Mucosa of descending colon (tissue), 3 donors: ENCODE measurements at regions not wholly inside any gene's neighbourhood (a gene's known extent, or its start where the extent isn't known, plus 50 kb on each side); places are given as distances from the start of the nearest gene placed in this dataset.
A peak's percentile ranks its signal among the peaks of the same experiment; 100 is the strongest.
"Not testable (repeated sequence)": the region's sequence is repeated elsewhere in the genome, so short reads cannot be mapped to it uniquely, and the experiment has no call there.

Experiments used
- ATAC-seq: fragments of 200-7000 bp; cut with Tn5 transposase; one replicate; pipeline ENCODE4 v1.9.1; 2020; ENCODE audit warnings: mild to moderate bottlenecking, moderate library complexity
- DNase-seq, 3 donors: peaks; one replicate each; pipeline ENCODE4 v3.0.0-alpha.2; 2020
- H3K36me3 ChIP-seq: fragments of 200-600 bp; one replicate; pipeline ENCODE4 v1.8.0; 2021; ENCODE audit warnings: low read depth, mild to moderate bottlenecking
- H3K4me1 ChIP-seq: fragments of 200-600 bp; one replicate; pipeline ENCODE4 v1.8.0; 2021; ENCODE audit warnings: low read depth, mild to moderate bottlenecking
- H3K4me3 ChIP-seq: fragments of 200-600 bp; one replicate; pipeline ENCODE4 v1.8.0; 2021; ENCODE audit warnings: mild to moderate bottlenecking
- H3K9me3 ChIP-seq: fragments of 200-600 bp; one replicate; pipeline ENCODE4 v1.8.0; 2021; ENCODE audit warnings: mild to moderate bottlenecking
- intact Hi-C, 2 donors: fragments of 100-400 bp; cut with DNase I in 1 of 2; cut with micrococcal nuclease in 1 of 2; formaldehyde crosslinking; loops; one replicate each; pipeline versions ENCODE4 v1.11.0 to v1.11.1; 2022; cut with DNase I, micrococcal nuclease
- TF ChIP-seq, protein P1 (sequence below): fragments of 200-600 bp; IDR thresholded peaks from one replicate; pipeline ENCODE4 v1.8.0; 2022; ENCODE audit warnings: antibody characterized with exemption, mild to moderate bottlenecking
- donor health status: DM: no; HTN: no; CAD: no; lungs with moderate emphysema.
- donor health status: DM: no; HTN: no; CAD: no.
- donor health status: DM: no; HTN: yes; CAD: no.

DNA sequence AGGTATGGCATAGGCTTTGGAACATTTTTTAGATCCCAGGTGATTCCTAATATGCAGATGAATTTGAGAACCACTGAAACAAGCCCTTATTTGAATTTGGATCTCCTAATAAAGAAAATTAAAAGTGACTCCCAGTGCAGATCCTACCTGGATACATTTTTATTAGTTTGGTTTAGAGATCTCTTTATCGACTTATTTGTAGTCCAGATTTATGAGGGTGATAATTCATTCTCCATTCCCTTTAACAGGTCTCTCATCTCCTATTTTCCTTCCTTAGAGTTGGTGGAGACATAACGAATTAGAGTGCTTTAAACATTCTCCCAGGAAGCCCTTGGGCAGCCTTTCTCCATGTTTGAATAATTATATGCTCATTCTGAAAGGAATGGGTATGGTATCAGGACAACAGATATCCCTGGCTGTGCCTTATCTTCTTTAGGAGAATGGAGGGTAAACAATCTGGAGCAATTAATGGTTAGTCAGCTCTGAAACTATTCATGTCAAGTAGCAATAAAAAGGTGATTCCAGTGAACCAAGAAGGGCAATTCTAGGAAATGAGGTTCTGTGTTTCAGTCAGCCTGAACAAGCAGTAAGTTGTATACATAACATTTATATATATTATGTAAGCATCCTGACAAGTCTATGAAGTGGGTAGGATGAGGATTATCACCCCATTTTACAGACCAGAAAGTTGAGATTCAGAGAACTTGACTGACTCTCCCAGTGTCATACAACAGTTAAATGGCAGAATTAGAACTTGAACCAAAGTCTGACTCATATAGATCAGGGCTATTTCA, 53.9 kb upstream of the RCE1 start:
- H3K4me1 ChIP-seq: no peaks in the 10 kb centered on the region
- DNase-seq (no peak), ATAC-seq (peak; percentile 90)
- no peaks in the 10 kb centered on the region for H3K9me3 ChIP-seq
- TF ChIP-seq, protein P1, sequence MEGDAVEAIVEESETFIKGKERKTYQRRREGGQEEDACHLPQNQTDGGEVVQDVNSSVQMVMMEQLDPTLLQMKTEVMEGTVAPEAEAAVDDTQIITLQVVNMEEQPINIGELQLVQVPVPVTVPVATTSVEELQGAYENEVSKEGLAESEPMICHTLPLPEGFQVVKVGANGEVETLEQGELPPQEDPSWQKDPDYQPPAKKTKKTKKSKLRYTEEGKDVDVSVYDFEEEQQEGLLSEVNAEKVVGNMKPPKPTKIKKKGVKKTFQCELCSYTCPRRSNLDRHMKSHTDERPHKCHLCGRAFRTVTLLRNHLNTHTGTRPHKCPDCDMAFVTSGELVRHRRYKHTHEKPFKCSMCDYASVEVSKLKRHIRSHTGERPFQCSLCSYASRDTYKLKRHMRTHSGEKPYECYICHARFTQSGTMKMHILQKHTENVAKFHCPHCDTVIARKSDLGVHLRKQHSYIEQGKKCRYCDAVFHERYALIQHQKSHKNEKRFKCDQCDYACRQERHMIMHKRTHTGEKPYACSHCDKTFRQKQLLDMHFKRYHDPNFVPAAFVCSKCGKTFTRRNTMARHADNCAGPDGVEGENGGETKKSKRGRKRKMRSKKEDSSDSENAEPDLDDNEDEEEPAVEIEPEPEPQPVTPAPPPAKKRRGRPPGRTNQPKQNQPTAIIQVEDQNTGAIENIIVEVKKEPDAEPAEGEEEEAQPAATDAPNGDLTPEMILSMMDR: no peak
- H3K4me3 ChIP-seq: no peak overlapping the region
- no peaks in the 10 kb centered on the region for H3K36me3 ChIP-seq
- intact Hi-C loops: no loop called here

DNA sequence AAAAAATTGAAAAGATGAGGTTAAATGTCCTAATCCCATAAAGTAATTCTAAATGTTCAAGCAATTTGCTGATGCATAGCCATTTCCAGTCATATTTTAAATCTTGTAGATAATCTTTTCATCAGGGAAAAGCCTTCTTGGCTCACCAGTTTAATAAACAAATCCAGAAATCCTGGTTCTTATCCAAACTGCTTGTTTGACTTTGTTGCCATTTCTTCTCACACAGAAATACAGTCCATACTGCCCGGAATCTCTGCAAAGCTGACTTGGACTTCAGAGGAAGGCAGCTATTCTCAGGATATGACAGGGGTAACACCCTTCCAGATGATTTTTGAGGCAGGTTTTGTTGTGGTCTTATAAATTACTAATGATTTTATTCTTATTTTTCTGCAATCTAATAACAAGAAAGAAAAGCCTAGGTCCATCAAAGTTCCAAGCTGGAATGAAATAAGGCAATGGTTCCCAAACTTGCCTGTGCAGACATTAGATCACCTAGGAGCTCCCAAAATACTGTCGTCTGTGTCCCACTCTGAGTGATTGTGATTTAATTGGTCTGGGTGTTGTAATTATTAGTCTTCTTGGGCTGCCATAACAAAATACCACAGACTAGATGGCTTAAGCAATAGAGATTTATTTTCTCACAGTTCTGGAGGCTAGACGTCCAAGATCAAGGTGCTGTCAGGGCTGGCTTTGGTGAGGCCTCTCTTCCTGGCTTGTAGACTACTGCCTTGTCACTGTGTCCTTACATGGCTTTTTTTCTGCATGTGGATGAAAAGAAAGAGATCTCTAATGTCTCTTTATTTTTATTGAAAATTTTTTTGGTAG, 55.1 kb upstream of the RCE1 start:
- H3K4me3 ChIP-seq: no peak overlapping the region
- intact Hi-C loops: no loop called here
- H3K9me3 ChIP-seq: no peaks in the 10 kb centered on the region
- no peak for DNase-seq
- no peaks in the 10 kb centered on the region for H3K4me1 ChIP-seq
- TF ChIP-seq, protein P1: no peak
- no peaks in the 10 kb centered on the region for H3K36me3 ChIP-seq
- no peak for ATAC-seq

DNA sequence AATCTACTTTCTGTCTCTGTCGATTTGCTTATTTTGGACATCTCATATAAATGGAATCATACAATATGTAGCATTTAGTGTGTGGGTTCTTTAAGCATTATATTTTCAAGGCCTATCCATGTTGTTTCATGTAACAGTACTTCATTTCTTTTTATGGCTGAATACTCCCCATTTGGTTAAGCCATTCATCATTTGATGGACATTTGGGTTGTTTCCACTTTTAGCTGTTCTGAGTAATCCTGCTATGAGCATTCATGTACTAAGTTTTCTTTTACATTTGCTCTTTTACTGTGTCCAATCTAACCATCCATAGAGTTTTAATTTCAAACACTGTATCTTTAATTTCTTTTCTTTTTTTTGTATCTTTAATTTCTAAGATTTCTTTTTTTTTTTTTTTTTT, 55.6 kb upstream of the SPTBN2 start:
- DNase-seq (no peak), ATAC-seq (no peak)
- TF ChIP-seq, protein P1: no peak
- intact Hi-C loops: no loop called here
- H3K4me3 ChIP-seq: no peak overlapping the region
- no peaks in the 10 kb centered on the region for H3K4me1 ChIP-seq
- no peaks in the 10 kb centered on the region for H3K9me3 ChIP-seq
- H3K36me3 ChIP-seq: no peaks in the 10 kb centered on the region

DNA sequence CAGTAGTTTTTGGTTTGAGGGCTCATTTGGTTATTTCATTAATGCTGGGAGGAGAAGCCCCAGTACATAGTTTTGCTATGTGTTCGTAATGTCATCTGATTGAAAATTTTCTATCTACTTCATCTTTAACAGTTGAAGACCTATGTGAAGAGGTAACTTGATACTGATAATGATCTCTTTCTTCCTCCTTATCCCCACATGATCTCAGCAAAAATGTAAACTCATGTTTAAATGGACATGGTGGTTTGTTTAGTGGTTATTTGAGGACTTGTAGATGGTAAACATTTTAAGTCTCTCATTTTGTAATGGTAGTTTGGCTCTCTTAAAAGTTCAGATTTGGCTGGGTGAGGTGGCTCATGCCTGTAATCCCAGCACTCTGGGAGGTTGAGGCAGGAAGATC, 53.7 kb upstream of the SPTBN2 start:
- DNase-seq (no peak), ATAC-seq (no peak)
- Histone ChIP-seq H3K4me1 (no peaks in the 10 kb centered on the region), H3K9me3 (no peaks in the 10 kb centered on the region), H3K4me3 (no peak overlapping the region), H3K36me3 (no peaks in the 10 kb centered on the region)
- intact Hi-C loops: no loop called here
- TF ChIP-seq, protein P1: no peak

DNA sequence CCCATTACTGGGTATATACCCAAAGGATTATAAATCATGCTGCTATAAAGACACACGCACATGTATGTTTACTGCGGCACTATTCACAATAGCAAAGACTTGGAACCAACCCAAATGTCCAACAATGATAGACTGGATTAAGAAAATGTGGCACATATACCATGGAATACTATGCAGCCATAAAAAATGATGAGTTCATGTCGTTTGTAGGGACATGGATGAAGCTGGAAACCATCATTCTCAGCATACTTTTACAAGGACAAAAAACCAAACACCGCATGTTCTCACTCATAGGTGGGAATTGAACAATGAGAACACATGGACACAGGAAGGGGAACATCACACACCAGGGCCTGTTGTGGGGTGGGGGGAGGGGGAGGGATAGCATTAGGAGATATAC, 50.6 kb upstream of the SPTBN2 start:
- ATAC-seq, DNase-seq, H3K4me1 ChIP-seq, intact Hi-C loops, H3K9me3 ChIP-seq, H3K36me3 ChIP-seq, H3K4me3 ChIP-seq: not testable (repeated sequence)
